ENCODE measurements at regions not wholly inside any gene's neighbourhood (a gene's known extent, or its start where the extent isn't known, plus 50 kb on each side); places are given as distances from the start of the nearest gene placed in this dataset.

GRCh38 chr4:14903321-14903720 lies 99.0 kb upstream of the CPEB2 start:
- Histone ChIP-seq H3K4me3 (no peak overlapping the region), H3K27me3 (ENCODE audit: low read depth) (no peaks in the 10 kb centered on the region), H3K4me1 (no peaks in the 10 kb centered on the region), H3K36me3 (no peaks in the 10 kb centered on the region), H3K9me3 (no peaks in the 10 kb centered on the region), H3K27ac (no peak overlapping the region)
- no peak for TF ChIP-seq CTCF (IDR thresholded peaks at IDR 0.05)
- ATAC-seq (no peak), DNase-seq (no peak)
- intact Hi-C loops (cut with DNase I): no loop called here

DNA sequence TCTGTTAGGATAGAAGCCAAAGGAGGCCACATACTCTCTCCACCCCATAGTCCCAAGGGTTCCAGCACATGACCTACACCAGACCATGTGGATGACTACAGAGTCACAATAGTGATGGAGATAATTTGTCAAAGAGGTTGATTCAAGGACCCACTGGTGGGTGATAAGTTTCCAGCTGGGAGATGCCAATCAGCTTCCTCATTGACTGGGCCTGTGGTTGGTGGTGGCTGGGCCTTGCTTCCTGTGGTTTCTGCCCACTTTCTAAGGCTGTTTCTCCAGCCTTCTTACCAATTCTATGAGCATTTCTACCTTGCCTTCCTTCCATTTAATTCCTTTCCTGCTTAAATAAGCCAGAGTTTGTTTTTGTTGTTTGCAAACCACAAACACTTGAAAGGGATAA lies 95.5 kb upstream of the CPEB2 start:
- Histone ChIP-seq H3K27me3 (ENCODE audit: low read depth) (no peaks in the 10 kb centered on the region), H3K27ac (no peak overlapping the region), H3K4me3 (no peak overlapping the region), H3K9me3 (no peaks in the 10 kb centered on the region), H3K36me3 (no peaks in the 10 kb centered on the region), H3K4me1 (no peaks in the 10 kb centered on the region)
- TF ChIP-seq CTCF (IDR thresholded peaks at IDR 0.05): no peak
- DNase-seq (no peak), ATAC-seq (no peak)
- intact Hi-C loops (cut with DNase I): no loop called here

GRCh38 chr4:14908635-14909034 lies 93.6 kb upstream of the CPEB2 start:
- intact Hi-C loops (cut with DNase I): no loop called here
- no peak overlapping the region for H3K27ac ChIP-seq
- no peak for TF ChIP-seq CTCF (IDR thresholded peaks at IDR 0.05)
- H3K9me3 ChIP-seq: no peaks in the 10 kb centered on the region
- no peaks in the 10 kb centered on the region for H3K4me1 ChIP-seq
- H3K27me3 ChIP-seq (ENCODE audit: low read depth): no peaks in the 10 kb centered on the region
- DNase-seq (no peak), ATAC-seq (peak in 1 of 2 donors; percentile 39)
- no peak overlapping the region for H3K4me3 ChIP-seq
- H3K36me3 ChIP-seq: no peaks in the 10 kb centered on the region

GRCh38 chr4:14910411-14910810 lies 91.9 kb upstream of the CPEB2 start:
- H3K27me3 ChIP-seq (ENCODE audit: low read depth): no peaks in the 10 kb centered on the region
- no peak for TF ChIP-seq CTCF (IDR thresholded peaks at IDR 0.05)

DNA sequence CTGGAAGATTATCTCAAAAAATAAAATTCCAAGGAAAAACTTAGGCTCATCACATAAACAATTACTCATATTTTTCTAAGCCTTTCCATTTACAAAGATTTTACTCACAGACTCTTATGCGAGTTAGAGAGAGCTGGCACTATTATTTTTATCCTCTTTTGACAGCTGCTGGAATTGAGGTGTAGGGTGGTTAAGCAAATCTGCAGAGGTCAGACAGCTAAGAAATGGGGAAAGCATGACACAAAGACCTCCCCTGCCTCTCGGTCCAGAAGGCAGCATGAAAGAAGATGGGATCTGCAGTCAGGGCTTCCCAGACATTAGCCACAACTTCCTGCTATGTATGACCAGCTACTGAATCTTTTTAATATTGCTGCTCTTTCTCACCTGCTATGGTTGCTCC lies 89.9 kb upstream of the CPEB2 start:
- Histone ChIP-seq H3K27me3 (ENCODE audit: low read depth) (no peaks in the 10 kb centered on the region), H3K4me1 (no peaks in the 10 kb centered on the region), H3K4me3 (no peak overlapping the region), H3K36me3 (no peaks in the 10 kb centered on the region), H3K27ac (no peak overlapping the region), H3K9me3 (no peaks in the 10 kb centered on the region)
- intact Hi-C loops (cut with DNase I): loop anchor here (10.0 kb wide), 1 partner anchor 88 kb away; no protein-coding TSS in a partner anchor
- ATAC-seq (no peak), DNase-seq (no peak)
- TF ChIP-seq CTCF (IDR thresholded peaks at IDR 0.05): no peak

More at GRCh38 chr4:14910411-14910810, 91.9 kb upstream of the CPEB2 start:
- H3K27ac ChIP-seq: no peak overlapping the region
- intact Hi-C loops (cut with DNase I): loop anchor here (10.0 kb wide), 1 partner anchor 86 kb away; no protein-coding TSS in a partner anchor
- no peaks in the 10 kb centered on the region for H3K4me1 ChIP-seq
- no peak for DNase-seq
- H3K4me3 ChIP-seq: no peak overlapping the region
- H3K36me3 ChIP-seq: no peaks in the 10 kb centered on the region
- H3K9me3 ChIP-seq: no peaks in the 10 kb centered on the region
- peak; percentile 80 to 90 for ATAC-seq

GRCh38 chr4:14915018-14915417 lies 87.3 kb upstream of the CPEB2 start:
- Histone ChIP-seq H3K4me1 (no peaks in the 10 kb centered on the region), H3K27me3 (ENCODE audit: low read depth) (no peaks in the 10 kb centered on the region), H3K4me3 (no peak overlapping the region), H3K27ac (no peak overlapping the region), H3K9me3 (no peaks in the 10 kb centered on the region), H3K36me3 (no peaks in the 10 kb centered on the region)
- ATAC-seq (no peak), DNase-seq (no peak)
- intact Hi-C loops (cut with DNase I): loop anchor here (10.0 kb wide), 1 partner anchor 90 kb away; no protein-coding TSS in a partner anchor
- TF ChIP-seq CTCF (IDR thresholded peaks at IDR 0.05): no peak

Data from lower lobe of right lung (tissue), 2 donors.